ENCODE measurements at regions not wholly inside any gene's neighbourhood (a gene's known extent, or its start where the extent isn't known, plus 50 kb on each side); places are given as distances from the start of the nearest gene placed in this dataset.
"Not testable (repeated sequence)": the region's sequence is repeated elsewhere in the genome, so short reads cannot be mapped to it uniquely, and the experiment has no call there.

GRCh38 chr14:37874429-37875109, 279.1 kb downstream of the TTC6 start:
- no peak overlapping the region for H3K4me3 ChIP-seq (replicated peaks in 1 of 2; ENCODE audit: low read depth in 2 of 2, low read length in 2 of 2)
- DNase-seq (ENCODE audit: low read depth in 2 of 2) = peak; percentile 71 to 75
- TF ChIP-seq CTCF (IDR thresholded peaks at IDR 0.05; ENCODE audit: low read depth, low read length) = peak; percentile 90

GRCh38 chr14:37888234-37888633, 292.8 kb downstream of the TTC6 start:
- no peak for TF ChIP-seq CTCF (IDR thresholded peaks at IDR 0.05; ENCODE audit: low read depth, low read length)
- no peak for DNase-seq (ENCODE audit: low read depth in 2 of 2)
- no peak overlapping the region for H3K4me3 ChIP-seq (replicated peaks in 1 of 2; ENCODE audit: low read depth in 2 of 2, low read length in 2 of 2)

- no peak overlapping the region for H3K4me3 ChIP-seq (replicated peaks in 1 of 2; ENCODE audit: low read depth in 2 of 2, low read length in 2 of 2)
These were observed 293.7 kb downstream of the TTC6 start for GRCh38 chr14:37889087-37889486.

GRCh38 chr14:37890095-37890494, 294.7 kb downstream of the TTC6 start:
- no peak overlapping the region for H3K4me3 ChIP-seq (replicated peaks in 1 of 2; ENCODE audit: low read depth in 2 of 2, low read length in 2 of 2)
- DNase-seq (ENCODE audit: low read depth in 2 of 2) = no peak

More at GRCh38 chr14:37889087-37889486, 293.7 kb downstream of the TTC6 start:
- DNase-seq (ENCODE audit: low read depth in 2 of 2) = no peak
- no peak for TF ChIP-seq CTCF (IDR thresholded peaks at IDR 0.05; ENCODE audit: low read depth, low read length)

GRCh38 chr14:37891500-37891899, 296.1 kb downstream of the TTC6 start:
- DNase-seq (ENCODE audit: low read depth in 2 of 2); H3K4me3 ChIP-seq (replicated peaks in 1 of 2; ENCODE audit: low read depth in 2 of 2, low read length in 2 of 2): not testable (repeated sequence)

More at GRCh38 chr14:37890095-37890494, 294.7 kb downstream of the TTC6 start:
- TF ChIP-seq CTCF (IDR thresholded peaks at IDR 0.05; ENCODE audit: low read depth, low read length) = no peak

- TF ChIP-seq CTCF (IDR thresholded peaks at IDR 0.05; ENCODE audit: low read depth, low read length) = no peak
- no peak for DNase-seq (ENCODE audit: low read depth in 2 of 2)
- no peak overlapping the region for H3K4me3 ChIP-seq (replicated peaks in 1 of 2; ENCODE audit: low read depth in 2 of 2, low read length in 2 of 2)
These were observed 299.0 kb downstream of the TTC6 start for GRCh38 chr14:37894463-37894862.

GRCh38 chr14:37899365-37899764, 303.9 kb downstream of the TTC6 start:
- no peak overlapping the region for H3K4me3 ChIP-seq (replicated peaks in 1 of 2; ENCODE audit: low read depth in 2 of 2, low read length in 2 of 2)
- no peak for TF ChIP-seq CTCF (IDR thresholded peaks at IDR 0.05; ENCODE audit: low read depth, low read length)
- DNase-seq (ENCODE audit: low read depth in 2 of 2) = no peak
